Upper lobe of left lung (tissue), 6 donors: ENCODE measurements at regions not wholly inside any gene's neighbourhood (a gene's known extent, or its start where the extent isn't known, plus 50 kb on each side); places are given as distances from the start of the nearest gene placed in this dataset.
A peak's percentile ranks its signal among the peaks of the same experiment; 100 is the strongest.

ENCODE experiments used
- ATAC-seq, 2 donors: fragments of 200-7000 bp; cut with Tn5 transposase; one replicate each; pipeline ENCODE4 v1.9.1; 2022; ENCODE audit warnings: mild to moderate bottlenecking in 2 of 2, moderate library complexity in 2 of 2; ENCODE audit not compliant: low FRiP score in 2 of 2
- DNase-seq, 2 donors: peaks; one replicate each; pipeline ENCODE4 v3.0.0-alpha.2; 2019 to 2020
- H3K27ac ChIP-seq, 4 donors: fragments of 200-600 bp; sonication (generic); one replicate each; pipeline ENCODE4 v1.5.1; 2016 to 2019
- H3K27me3 ChIP-seq, 4 donors: fragments of 200-600 bp; sonication (generic); one replicate each; pipeline ENCODE4 v1.5.1; 2017 to 2019
- H3K36me3 ChIP-seq, 4 donors: fragments of 200-600 bp; sonication (generic); one replicate each; pipeline ENCODE4 v1.5.1; 2016 to 2019
- H3K4me1 ChIP-seq, 4 donors: fragments of 200-600 bp; sonication (generic); one replicate each; pipeline ENCODE4 v1.5.1; 2018 to 2019
- H3K4me3 ChIP-seq, 4 donors: fragments of 200-600 bp; sonication (generic); one replicate each; pipeline ENCODE4 v1.5.1; 2017 to 2019; ENCODE audit warnings: mild to moderate bottlenecking in 2 of 4, moderate library complexity in 1 of 4
- H3K9me3 ChIP-seq, 4 donors: fragments of 200-600 bp; sonication (generic); one replicate each; pipeline ENCODE4 v1.5.1; 2018 to 2019
- EP300 ChIP-seq, 4 donors: sonication (generic); formaldehyde crosslinking; IDR thresholded peaks; one replicate each; pipeline ENCODE4 v1.5.1; 2017; ENCODE audit warnings: antibody characterized with exemption in 4 of 4, control low read depth in 2 of 4
- POLR2A ChIP-seq, 4 donors: fragments of 450-650 bp; IDR thresholded peaks; one replicate each; pipeline ENCODE4 v1.5.1; 2016 to 2017; ENCODE audit warnings: antibody characterized with exemption in 4 of 4, mild to moderate bottlenecking in 2 of 4
- POLR2AphosphoS5 ChIP-seq, 2 donors: sonication (generic); formaldehyde crosslinking; IDR thresholded peaks; one replicate each; pipeline ENCODE4 v1.5.1; 2017; ENCODE audit warnings: antibody characterized with exemption in 2 of 2
- WGBS, 2 donors: methylation state at CpG; one replicate each; pipeline ENCODE4 v1.1.5; 2017 to 2018; 5-methylcytosine and 5-hydroxymethylcytosine counted together
- TF ChIP-seq, protein P1 (sequence below), 6 experiments: fragments of 450-650 bp in 4 of 6; fragments of 200-600 bp in 2 of 6; sonication (generic) in 2 of 6; IDR thresholded peaks; one replicate each; pipeline ENCODE4 v1.5.1; 2016 to 2019; ENCODE audit warnings: antibody characterized with exemption in 6 of 6
- donor health status: DM: no; HTN: no; CAD: no; lungs with moderate emphysema.
- donor health status: DM: no; HTN: yes; CAD: no; lungs with severe emphysema.

DNA sequence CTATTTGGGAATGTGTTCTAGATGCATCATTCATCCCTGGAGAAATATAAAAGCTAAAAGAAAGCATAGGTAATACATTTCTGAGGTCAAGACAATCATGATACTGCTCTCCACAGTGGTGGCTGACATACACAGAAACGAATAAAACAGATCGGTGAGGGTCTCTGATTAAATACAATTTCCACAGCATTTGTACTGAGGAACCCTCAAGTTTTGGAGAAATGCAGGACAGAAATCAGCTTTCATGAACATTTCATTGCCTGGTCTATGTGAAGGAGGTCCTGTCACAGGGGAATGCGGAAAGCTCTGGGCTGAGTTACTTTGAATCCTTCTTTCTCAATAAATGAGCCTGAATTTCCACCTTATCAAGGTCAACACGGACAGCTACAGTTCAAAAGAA, 67.9 kb upstream of the ITGB1 start:
- no peak for ATAC-seq
- no peak overlapping the region for H3K4me3 ChIP-seq
- no peaks in the 10 kb centered on the region for H3K9me3 ChIP-seq
- no peak for DNase-seq
- H3K27ac ChIP-seq = no peak overlapping the region
- TF ChIP-seq POLR2A (IDR thresholded peaks at IDR 0.05) (no peak), EP300 (IDR thresholded peaks at IDR 0.05) (no peak), POLR2AphosphoS5 (IDR thresholded peaks at IDR 0.05) (no peak)
- TF ChIP-seq, protein P1, sequence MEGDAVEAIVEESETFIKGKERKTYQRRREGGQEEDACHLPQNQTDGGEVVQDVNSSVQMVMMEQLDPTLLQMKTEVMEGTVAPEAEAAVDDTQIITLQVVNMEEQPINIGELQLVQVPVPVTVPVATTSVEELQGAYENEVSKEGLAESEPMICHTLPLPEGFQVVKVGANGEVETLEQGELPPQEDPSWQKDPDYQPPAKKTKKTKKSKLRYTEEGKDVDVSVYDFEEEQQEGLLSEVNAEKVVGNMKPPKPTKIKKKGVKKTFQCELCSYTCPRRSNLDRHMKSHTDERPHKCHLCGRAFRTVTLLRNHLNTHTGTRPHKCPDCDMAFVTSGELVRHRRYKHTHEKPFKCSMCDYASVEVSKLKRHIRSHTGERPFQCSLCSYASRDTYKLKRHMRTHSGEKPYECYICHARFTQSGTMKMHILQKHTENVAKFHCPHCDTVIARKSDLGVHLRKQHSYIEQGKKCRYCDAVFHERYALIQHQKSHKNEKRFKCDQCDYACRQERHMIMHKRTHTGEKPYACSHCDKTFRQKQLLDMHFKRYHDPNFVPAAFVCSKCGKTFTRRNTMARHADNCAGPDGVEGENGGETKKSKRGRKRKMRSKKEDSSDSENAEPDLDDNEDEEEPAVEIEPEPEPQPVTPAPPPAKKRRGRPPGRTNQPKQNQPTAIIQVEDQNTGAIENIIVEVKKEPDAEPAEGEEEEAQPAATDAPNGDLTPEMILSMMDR (IDR thresholded peaks at IDR 0.05) = no peak
- H3K4me1 ChIP-seq = no peaks in the 10 kb centered on the region
- H3K36me3 ChIP-seq = no peaks in the 10 kb centered on the region
- no peaks in the 10 kb centered on the region for H3K27me3 ChIP-seq
- 69 to 93% methylated on average over 4 of the region's 4 CpGs for WGBS, 2 donors

DNA sequence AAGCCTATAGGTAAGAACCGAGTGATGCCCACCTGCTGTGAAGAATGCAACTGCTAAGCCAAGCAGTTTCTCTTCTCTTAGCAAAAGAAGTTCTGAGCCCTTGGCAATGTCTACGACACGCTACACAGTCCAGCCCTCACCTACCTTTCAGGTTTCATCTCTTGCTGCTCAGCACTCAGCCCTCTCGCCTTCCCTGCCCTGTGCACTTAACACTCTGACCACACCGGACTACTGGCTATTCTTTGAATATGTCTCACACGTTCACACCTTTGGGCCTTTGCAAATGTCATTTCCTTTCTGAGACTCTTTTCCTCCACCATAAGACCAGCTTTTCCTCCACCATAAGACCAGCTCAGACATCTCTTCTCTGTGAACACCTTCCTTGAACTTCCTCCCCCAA, 67.0 kb upstream of the ITGB1 start:
- Histone ChIP-seq H3K27me3 (no peaks in the 10 kb centered on the region), H3K4me1 (no peaks in the 10 kb centered on the region), H3K36me3 (no peaks in the 10 kb centered on the region), H3K9me3 (no peaks in the 10 kb centered on the region), H3K4me3 (no peak overlapping the region), H3K27ac (no peak overlapping the region)
- WGBS, 2 donors = 78 to 88% methylated on average over 6 of the region's 6 CpGs
- no peak for TF ChIP-seq EP300 (IDR thresholded peaks at IDR 0.05)
- no peak for TF ChIP-seq POLR2A (IDR thresholded peaks at IDR 0.05)
- TF ChIP-seq, protein P1 (IDR thresholded peaks at IDR 0.05) = no peak
- no peak for TF ChIP-seq POLR2AphosphoS5 (IDR thresholded peaks at IDR 0.05)
- no peak for DNase-seq
- ATAC-seq = peak in 1 of 2 donors; percentile 40

DNA sequence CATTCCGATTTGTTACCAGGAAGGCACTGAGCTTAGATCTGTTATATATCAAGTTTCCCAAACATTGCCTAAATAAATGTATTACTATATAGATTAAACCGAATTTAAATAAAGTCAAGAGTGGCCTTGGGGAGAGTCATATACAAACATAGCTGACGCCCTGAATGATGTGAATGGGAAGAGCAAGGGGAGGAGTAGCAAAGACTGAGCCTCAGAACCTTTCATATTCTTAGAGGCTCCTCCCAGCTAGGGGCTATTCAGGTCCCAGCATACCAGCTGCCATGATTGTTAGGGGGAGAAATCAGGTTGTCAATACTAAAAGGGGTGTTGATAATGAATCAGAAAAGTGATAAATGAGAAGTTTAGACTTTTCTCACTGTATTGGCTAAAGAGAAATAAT, 64.7 kb upstream of the ITGB1 start:
- H3K27ac ChIP-seq = no peak overlapping the region
- ATAC-seq = no peak
- 78 to 88% methylated on average over 3 of the region's 3 CpGs for WGBS, 2 donors
- H3K4me1 ChIP-seq = no peaks in the 10 kb centered on the region
- TF ChIP-seq POLR2A (IDR thresholded peaks at IDR 0.05) (no peak), EP300 (IDR thresholded peaks at IDR 0.05) (no peak), POLR2AphosphoS5 (IDR thresholded peaks at IDR 0.05) (no peak)
- TF ChIP-seq, protein P1 (IDR thresholded peaks at IDR 0.05) = no peak
- no peaks in the 10 kb centered on the region for H3K36me3 ChIP-seq
- no peaks in the 10 kb centered on the region for H3K27me3 ChIP-seq
- H3K9me3 ChIP-seq = no peaks in the 10 kb centered on the region
- no peak overlapping the region for H3K4me3 ChIP-seq
- no peak for DNase-seq

DNA sequence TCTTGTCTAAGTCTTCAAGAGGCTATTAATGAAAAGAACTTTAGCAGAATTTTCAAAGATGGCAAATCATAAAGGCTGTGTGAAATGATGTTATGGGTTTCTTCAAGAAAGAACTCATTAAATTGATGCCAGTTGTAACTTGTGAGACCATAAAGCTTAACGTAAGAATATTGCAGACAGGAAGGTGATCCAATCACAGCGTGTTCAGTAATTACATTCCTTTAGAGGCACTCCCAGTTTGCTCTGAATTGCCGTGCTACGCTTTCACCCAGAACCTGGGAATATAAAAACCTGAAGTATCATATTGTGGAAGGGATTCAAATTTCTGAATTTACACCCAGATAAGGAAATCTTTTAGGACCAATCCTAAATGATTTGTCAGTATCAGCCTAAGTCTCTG, 64.1 kb upstream of the ITGB1 start:
- TF ChIP-seq EP300 (IDR thresholded peaks at IDR 0.05) (no peak), POLR2A (IDR thresholded peaks at IDR 0.05) (no peak), POLR2AphosphoS5 (IDR thresholded peaks at IDR 0.05) (no peak)
- TF ChIP-seq, protein P1 (IDR thresholded peaks at IDR 0.05) = no peak
- H3K9me3 ChIP-seq = no peaks in the 10 kb centered on the region
- no peak for DNase-seq
- H3K27me3 ChIP-seq = no peaks in the 10 kb centered on the region
- no peak overlapping the region for H3K27ac ChIP-seq
- no peak for ATAC-seq
- no peak overlapping the region for H3K4me3 ChIP-seq
- 83% methylated on average over 4 of the region's 4 CpGs for WGBS, 2 donors
- no peaks in the 10 kb centered on the region for H3K4me1 ChIP-seq
- no peaks in the 10 kb centered on the region for H3K36me3 ChIP-seq

DNA sequence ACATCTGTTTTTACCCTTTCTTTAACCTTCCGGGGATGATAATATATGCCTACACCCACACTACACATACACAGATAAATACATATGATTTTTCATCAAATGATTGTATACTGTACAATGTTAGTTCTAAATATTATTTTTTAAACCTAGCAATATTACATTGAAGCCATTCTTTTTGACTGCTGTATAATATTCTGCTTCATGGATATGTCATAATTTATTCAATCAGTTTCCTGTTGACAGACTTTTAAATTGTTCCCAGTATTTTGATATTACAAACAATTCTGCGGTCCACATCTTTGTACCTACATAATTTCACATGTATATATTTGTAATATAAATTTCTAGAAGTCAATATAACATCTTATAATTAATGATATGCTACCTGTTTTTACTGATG, 59.0 kb upstream of the ITGB1 start:
- no peak for DNase-seq
- 91 to 96% methylated on average over 2 of the region's 2 CpGs for WGBS, 2 donors
- Histone ChIP-seq H3K27ac (no peak overlapping the region), H3K4me3 (no peak overlapping the region), H3K36me3 (no peaks in the 10 kb centered on the region), H3K9me3 (no peaks in the 10 kb centered on the region), H3K4me1 (no peaks in the 10 kb centered on the region), H3K27me3 (no peaks in the 10 kb centered on the region)
- TF ChIP-seq, protein P1 (IDR thresholded peaks at IDR 0.05) = no peak
- TF ChIP-seq EP300 (IDR thresholded peaks at IDR 0.05) = no peak
- no peak for TF ChIP-seq POLR2AphosphoS5 (IDR thresholded peaks at IDR 0.05)
- TF ChIP-seq POLR2A (IDR thresholded peaks at IDR 0.05) = no peak
- no peak for ATAC-seq
